T-helper 2 cell (primary cell): ENCODE measurements at regions not wholly inside any gene's neighbourhood (a gene's known extent, or its start where the extent isn't known, plus 50 kb on each side); places are given as distances from the start of the nearest gene placed in this dataset.

ENCODE experiments used
- DNase-seq, 5 experiments: peaks; one replicate each; pipeline versions ENCODE4 v3.0.0 to v3.0.0-alpha.2; 2012 to 2022

GRCh38 chr1:189434461-189434860 is 1043.2 kb downstream of the BRINP3 start:
- DNase-seq: no peak

DNA sequence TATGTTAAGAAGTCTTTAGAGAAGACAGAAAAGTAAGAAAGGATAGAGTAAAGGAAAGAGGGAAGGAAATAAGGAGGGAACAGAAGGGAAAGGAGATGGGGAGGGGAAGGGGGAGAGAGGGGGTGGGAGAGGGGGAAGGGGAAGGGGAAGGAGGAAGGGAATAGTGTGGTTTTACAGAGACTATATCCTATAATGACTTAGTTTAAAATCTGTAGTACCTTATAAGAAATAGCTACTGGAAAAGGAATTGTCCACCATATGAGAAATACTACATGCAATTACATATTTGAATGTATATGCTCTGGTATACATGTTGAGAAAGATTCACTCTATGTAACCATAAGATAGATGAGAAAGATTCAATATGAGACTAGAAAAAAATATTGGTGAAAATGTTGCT is 1042.3 kb downstream of the BRINP3 start:
- DNase-seq: no peak

DNA sequence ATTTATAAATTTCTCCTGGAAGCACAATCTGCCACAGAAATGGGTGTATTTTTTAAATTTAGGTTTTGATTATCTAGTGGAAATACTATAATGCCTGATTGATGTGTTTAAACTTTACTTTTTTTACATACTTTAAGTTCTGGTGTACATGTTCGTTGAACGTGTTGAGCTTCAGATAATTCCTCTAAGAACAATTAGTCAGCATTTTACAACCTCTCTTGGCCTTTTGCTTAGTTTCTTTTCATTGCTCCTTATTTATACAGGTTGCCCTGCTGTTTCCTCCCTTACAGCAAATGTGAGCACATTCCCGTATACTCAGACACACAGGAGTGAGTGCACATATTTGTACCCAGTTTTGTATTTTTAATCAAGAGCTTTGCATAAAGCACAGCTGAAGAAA is 1038.9 kb downstream of the BRINP3 start:
- no peak for DNase-seq

DNA sequence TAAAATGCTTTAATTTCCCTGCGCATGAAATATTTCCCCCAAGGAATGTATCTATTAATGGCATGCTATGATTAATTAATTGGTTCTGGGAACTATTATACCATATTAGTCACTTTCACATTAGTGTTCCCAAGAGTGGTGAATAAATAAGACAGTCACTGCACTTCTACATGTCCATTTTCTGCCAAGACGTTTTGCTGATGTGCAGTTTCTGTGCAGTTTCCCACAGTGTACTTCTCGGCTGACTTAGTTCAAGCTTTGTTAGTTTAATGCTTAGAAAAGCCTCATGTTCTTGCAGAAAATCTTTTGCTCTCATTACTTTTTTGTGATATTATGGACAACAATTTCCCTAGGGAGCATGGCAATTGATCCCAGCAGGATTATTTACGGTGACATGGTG is 1014.5 kb downstream of the BRINP3 start:
- DNase-seq: no peak

GRCh38 chr1:189496768-189497167 is 980.9 kb downstream of the BRINP3 start:
- DNase-seq: no peak

DNA sequence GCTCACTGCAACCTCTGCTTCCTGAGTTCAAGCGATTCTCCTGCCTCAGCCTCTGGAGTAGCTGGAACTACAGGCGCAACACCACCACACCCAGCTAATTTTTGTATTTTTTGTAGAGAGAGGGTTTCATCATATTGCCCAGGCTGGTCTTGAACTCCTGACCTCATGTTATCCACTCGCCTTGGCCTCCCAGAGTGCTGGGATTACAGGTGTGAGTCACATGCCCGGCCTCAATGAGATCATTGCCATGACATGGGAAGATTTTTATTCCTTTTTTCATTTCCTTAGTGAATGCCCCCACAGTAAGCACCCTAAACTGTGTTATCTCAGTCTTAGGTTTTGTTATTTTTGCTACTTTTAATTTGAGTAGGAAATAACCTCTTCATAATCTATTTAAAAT is 977.9 kb downstream of the BRINP3 start:
- no peak for DNase-seq

GRCh38 chr1:189500778-189501177 is 976.9 kb downstream of the BRINP3 start:
- DNase-seq: no peak

DNA sequence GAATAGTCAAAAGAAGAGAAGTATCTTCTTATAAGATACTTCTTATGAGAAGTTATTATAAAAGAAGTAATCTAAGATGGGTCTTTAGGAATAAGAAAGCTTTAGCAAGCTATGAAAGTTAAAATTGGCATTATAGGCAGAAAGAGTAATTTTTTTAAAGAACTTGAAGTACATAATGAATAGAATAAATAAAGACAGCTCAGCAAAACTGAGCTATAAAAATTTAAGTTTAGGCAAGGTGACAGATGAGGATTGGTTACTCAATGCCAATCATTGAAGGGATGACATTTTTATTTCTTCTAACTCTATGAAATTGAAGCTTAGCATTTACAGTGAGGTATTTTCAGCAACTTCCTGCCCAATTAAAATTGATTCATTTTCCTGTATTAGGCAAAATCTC is 966.8 kb downstream of the BRINP3 start:
- DNase-seq: no peak

- no peak for DNase-seq
These were observed 964.6 kb downstream of the BRINP3 start for GRCh38 chr1:189513091-189513490.

DNA sequence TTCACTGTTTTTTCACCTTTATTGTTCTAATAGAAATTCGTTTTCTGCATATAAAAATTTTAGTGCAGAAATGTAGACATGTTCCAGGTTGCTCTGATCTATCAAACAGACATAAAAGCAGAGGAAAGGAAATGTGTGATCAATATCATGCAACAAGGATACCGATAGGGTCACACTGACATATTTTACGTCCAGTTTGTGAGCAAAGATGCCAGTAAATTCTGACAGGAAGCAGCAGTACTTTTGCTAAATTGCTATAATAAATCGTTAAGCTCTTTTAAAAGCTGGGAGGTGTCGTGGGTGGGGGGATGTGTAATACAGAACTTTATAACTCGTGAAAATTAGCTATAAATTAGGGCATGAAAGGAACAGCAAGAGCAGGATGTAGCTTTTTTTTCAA is 955.2 kb downstream of the BRINP3 start:
- DNase-seq: no peak

DNA sequence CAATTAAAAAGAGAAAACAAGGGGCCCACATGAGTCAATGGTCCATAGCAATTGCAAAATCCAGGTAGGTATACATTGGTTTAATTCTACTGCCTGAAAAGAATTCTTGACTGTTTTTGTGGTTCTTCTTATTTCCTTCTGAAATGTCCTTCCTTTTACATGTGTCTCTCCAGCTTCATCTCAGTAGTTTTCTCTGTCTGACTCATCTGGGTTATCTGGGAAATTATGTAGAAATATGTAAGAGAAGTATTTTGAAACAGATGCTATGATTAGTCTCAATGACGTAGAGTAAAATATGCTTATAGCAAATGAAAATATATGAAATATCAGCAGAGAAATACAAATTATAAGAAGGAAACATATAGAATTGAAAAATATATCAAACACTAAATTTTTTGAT is 953.2 kb downstream of the BRINP3 start:
- DNase-seq: no peak

GRCh38 chr1:189530162-189530561 is 947.5 kb downstream of the BRINP3 start:
- no peak for DNase-seq

DNA sequence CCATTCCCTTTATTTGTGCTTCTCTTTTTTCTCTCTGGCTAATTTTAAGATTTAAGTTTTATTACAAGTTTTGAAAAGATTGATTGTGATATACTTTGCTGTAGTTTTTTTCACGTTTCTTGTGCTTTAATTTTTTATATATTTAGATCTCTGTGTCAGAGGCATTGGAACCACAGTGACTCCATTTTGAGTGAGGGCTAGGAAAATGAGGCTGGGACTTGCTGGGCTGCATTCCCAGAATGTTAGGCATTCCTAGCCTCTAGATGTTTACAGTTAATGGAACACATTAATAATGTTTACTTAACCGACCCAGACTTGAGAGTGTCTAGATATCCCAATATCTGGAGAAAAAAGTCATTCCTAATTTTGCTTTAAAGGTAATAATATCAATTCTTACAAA is 939.4 kb downstream of the BRINP3 start:
- no peak for DNase-seq

- DNase-seq: no peak
These were observed 927.2 kb downstream of the BRINP3 start for GRCh38 chr1:189550498-189550897.

DNA sequence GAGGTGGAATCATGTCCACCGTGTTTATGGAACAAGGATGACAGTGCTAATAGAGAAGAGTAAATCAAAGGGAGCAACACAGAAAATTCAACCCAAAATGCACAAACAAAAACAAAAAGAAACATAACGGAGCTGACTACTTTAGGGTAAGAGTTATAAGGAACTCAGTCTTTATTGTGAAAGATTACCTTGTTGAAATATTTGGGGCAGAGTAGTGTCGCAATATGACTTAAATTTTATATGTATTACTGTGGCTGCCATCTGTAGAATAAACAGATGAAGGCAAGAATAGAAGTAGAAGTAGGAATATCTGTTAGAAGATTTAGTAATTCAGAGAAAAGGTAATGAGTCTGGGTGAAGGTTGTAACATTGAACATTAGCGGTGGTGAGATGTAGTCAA is 913.9 kb downstream of the BRINP3 start:
- no peak for DNase-seq

- DNase-seq: no peak
These were observed 909.8 kb downstream of the BRINP3 start for GRCh38 chr1:189567890-189568289.

- DNase-seq: peak in 1 of 5 experiments; percentile 18
These were observed 881.5 kb downstream of the BRINP3 start for GRCh38 chr1:189596197-189596596.

- DNase-seq: no peak
These were observed 880.6 kb downstream of the BRINP3 start for GRCh38 chr1:189597083-189597482.

- no peak for DNase-seq
These were observed 872.4 kb downstream of the BRINP3 start for GRCh38 chr1:189605226-189605625.

DNA sequence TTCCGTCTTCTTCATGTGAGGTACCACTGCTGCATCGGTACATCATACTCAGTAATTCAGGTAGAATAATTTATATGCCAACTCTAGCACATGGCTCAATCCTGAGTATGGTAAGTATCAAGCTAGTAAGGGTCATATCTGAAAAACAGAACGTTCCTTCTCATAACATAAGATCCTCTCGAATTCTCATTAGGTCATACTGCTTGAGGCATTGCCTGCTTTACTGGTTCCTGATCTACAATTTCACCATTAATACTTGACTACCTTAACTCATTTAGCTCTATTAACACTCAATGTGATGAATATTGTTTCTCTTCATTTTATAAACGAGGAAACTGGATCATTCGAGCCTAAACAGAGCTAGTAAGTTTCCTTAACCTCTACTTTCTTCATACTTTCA is 871.6 kb downstream of the BRINP3 start:
- DNase-seq: no peak

GRCh38 chr1:189606795-189607476 is 870.7 kb downstream of the BRINP3 start:
- no peak for DNase-seq

DNA sequence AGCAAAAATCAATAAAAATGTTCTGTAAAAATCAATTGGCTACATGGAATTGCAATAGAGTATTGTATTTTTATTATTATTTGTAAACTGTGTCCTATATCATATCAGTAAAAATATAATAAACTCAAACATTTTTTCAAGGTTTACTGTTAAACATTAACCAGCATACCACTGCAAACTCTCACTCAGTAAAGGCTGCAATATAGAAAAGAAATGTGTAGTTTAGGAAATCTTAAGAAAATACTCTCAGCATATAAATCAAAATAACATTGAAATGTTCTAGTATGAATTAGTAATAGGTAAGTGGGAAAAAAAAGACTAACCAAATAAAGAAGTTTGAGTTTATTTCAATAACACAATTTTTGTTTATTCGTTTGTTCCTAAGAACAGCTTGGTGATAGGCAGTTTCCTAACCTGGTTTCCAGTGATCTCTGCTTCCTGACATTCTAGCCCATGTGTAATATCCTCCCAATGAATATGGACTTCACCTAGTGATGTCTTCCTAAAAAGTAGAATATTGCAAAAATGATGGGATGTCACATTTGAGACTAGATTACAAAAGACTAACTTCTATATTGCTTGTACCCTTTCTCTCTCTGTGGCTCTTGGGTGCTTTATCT is 870.1 kb downstream of the BRINP3 start:
- no peak for DNase-seq

GRCh38 chr1:189609167-189609566 is 868.5 kb downstream of the BRINP3 start:
- DNase-seq: no peak

- DNase-seq: no peak
These were observed 860.8 kb downstream of the BRINP3 start for GRCh38 chr1:189616893-189617292.
